GM12865 (cell line): ENCODE measurements at regions not wholly inside any gene's neighbourhood (a gene's known extent, or its start where the extent isn't known, plus 50 kb on each side); places are given as distances from the start of the nearest gene placed in this dataset.

Experiments
- DNase-seq: peaks from one replicate; pipeline ENCODE4 v3.0.0; 2010; ENCODE audit warnings: low read depth
- H3K4me3 ChIP-seq: 2 replicates; pipeline ENCODE4 v1.5.1; 2011; ENCODE audit warnings: mild to moderate bottlenecking, low read depth, low read length, control low read depth
- CTCF ChIP-seq: IDR thresholded peaks from 2 replicates; pipeline ENCODE4 v1.5.1; 2011; ENCODE audit warnings: low read length, control low read depth, low read depth, inconsistent platforms; ENCODE audit not compliant: insufficient read depth; ENCODE audit errors: missing control alignments

GRCh38 chr7:115763347-115763746, 267.2 kb downstream of the TFEC start:
- TF ChIP-seq CTCF, result no peak
- DNase-seq, result no peak
- no peak overlapping the region for H3K4me3 ChIP-seq

- no peak for TF ChIP-seq CTCF
- DNase-seq, result no peak
Observed at GRCh38 chr7:115758025-115758424, 272.5 kb downstream of the TFEC start.

GRCh38 chr7:115754226-115754625, 276.3 kb downstream of the TFEC start:
- H3K4me3 ChIP-seq, result no peak overlapping the region
- TF ChIP-seq CTCF, result no peak
- no peak for DNase-seq

More at GRCh38 chr7:115758025-115758424, 272.5 kb downstream of the TFEC start:
- H3K4me3 ChIP-seq, result no peak overlapping the region

GRCh38 chr7:115749924-115750323, 280.6 kb downstream of the TFEC start:
- DNase-seq, result no peak
- no peak overlapping the region for H3K4me3 ChIP-seq
- TF ChIP-seq CTCF, result no peak

GRCh38 chr7:115748123-115748738, 282.3 kb downstream of the TFEC start:
- H3K4me3 ChIP-seq, result no peak overlapping the region
- peak; percentile 37 for DNase-seq
- peak; percentile 30 for TF ChIP-seq CTCF

GRCh38 chr7:115747174-115747573, 283.4 kb downstream of the TFEC start:
- peak; percentile 55 for DNase-seq
- no peak overlapping the region for H3K4me3 ChIP-seq
- no peak for TF ChIP-seq CTCF

- no peak overlapping the region for H3K4me3 ChIP-seq
- TF ChIP-seq CTCF, result no peak
- no peak for DNase-seq
Observed at GRCh38 chr7:115740043-115740442, 290.5 kb downstream of the TFEC start.
